HG03558 (cell line): ENCODE measurements at regions not wholly inside any gene's neighbourhood (a gene's known extent, or its start where the extent isn't known, plus 50 kb on each side); places are given as distances from the start of the nearest gene placed in this dataset.
A peak's percentile ranks its signal among the peaks of the same experiment; 100 is the strongest.

Source experiments
- ATAC-seq: cut with Tn5 transposase; IDR thresholded peaks from one replicate; pipeline ENCODE4 v1.9.1; 2021; ENCODE audit warnings: moderate number of reproducible peaks; ENCODE audit not compliant: unreplicated experiment; ENCODE audit errors: extremely low read depth

- ATAC-seq: peak; percentile 64
Observed at GRCh38 chr18:55069497-55069896, 110.2 kb upstream of the CCDC68 start.

GRCh38 chr18:55064760-55065159, 105.5 kb upstream of the CCDC68 start:
- ATAC-seq: peak; percentile 47

- ATAC-seq: no peak
Observed at GRCh38 chr18:55064073-55064472, 104.8 kb upstream of the CCDC68 start.

- ATAC-seq: no peak
Observed at GRCh38 chr18:55054021-55054990, 95.0 kb upstream of the CCDC68 start.

GRCh38 chr18:55048892-55049291, 89.6 kb upstream of the CCDC68 start:
- no peak for ATAC-seq

- ATAC-seq: no peak
Observed at GRCh38 chr18:55047546-55047945, 88.3 kb upstream of the CCDC68 start.

GRCh38 chr18:55041366-55041765, 82.1 kb upstream of the CCDC68 start:
- ATAC-seq: no peak

- no peak for ATAC-seq
Observed at GRCh38 chr18:55038162-55038561, 78.9 kb upstream of the CCDC68 start.

GRCh38 chr18:55034742-55035141, 75.5 kb upstream of the CCDC68 start:
- ATAC-seq: no peak

- no peak for ATAC-seq
Observed at GRCh38 chr18:55031979-55032378, 72.7 kb upstream of the CCDC68 start.

- ATAC-seq: no peak
Observed at GRCh38 chr18:55031576-55031975, 72.3 kb upstream of the CCDC68 start.

GRCh38 chr18:55031164-55031563, 71.9 kb upstream of the CCDC68 start:
- no peak for ATAC-seq

- ATAC-seq: no peak
Observed at GRCh38 chr18:55024564-55024963, 65.3 kb upstream of the CCDC68 start.

GRCh38 chr18:55018602-55019001, 59.3 kb upstream of the CCDC68 start:
- no peak for ATAC-seq

- no peak for ATAC-seq
Observed at GRCh38 chr18:55014095-55014494, 54.8 kb upstream of the CCDC68 start.

GRCh38 chr18:55013685-55014084, 54.4 kb upstream of the CCDC68 start:
- ATAC-seq: no peak

- ATAC-seq: no peak
Observed at GRCh38 chr18:55013086-55013485, 53.8 kb upstream of the CCDC68 start.

- no peak for ATAC-seq
Observed at GRCh38 chr18:55012008-55012407, 52.7 kb upstream of the CCDC68 start.
